ENCODE measurements at regions not wholly inside any gene's neighbourhood (a gene's known extent, or its start where the extent isn't known, plus 50 kb on each side); places are given as distances from the start of the nearest gene placed in this dataset.
"Not testable (repeated sequence)": the region's sequence is repeated elsewhere in the genome, so short reads cannot be mapped to it uniquely, and the experiment has no call there.

DNA sequence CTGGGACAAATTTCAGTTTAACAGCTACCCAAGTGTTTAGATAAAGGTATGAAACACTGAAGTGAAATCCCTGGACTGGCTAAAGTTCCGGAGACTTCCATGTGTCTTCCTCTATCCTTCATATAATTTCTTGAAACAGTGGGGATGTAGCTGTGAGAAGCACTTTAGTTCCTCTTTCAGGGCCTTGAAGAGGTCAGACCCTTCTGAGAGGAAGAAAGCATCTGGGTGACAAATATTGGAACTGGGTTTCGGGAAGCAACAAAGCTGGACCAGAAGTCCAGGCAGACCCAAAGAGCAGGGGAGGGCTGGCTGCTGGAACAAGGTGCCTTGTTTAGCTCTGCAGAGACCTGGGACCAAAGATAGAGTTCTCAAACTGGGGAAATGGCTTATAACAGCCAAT, 75.4 kb upstream of the ZFAND5 start:
- Histone ChIP-seq H3F3A (replicated peaks; ENCODE audit: insufficient read depth) (peaks cover 33% of the 10 kb centered on the region), H4K20me1 (ENCODE audit: insufficient read depth) (no peaks in the 10 kb centered on the region), H3K4me1 (ENCODE audit: control insufficient read depth in 1 of 2, insufficient read depth in 2 of 2, low read depth in 1 of 2, low read length in 1 of 2) (peaks cover 0 to 8% of the 10 kb centered on the region in 2 experiments; a peak in 2 of 4 replicates), H3K4me2 (no peak overlapping the region), H2AFZ (ENCODE audit: low read depth) (no peak overlapping the region), H3K9me2 (no peaks in the 10 kb centered on the region), H3K79me2 (ENCODE audit: insufficient read depth) (no peaks in the 10 kb centered on the region), H3K36me3 (replicated peaks in 1 of 2; ENCODE audit: control insufficient read depth in 1 of 2, insufficient read depth in 2 of 2, low read length in 1 of 2) (no peaks in the 10 kb centered on the region), H3K27me3 (ENCODE audit: insufficient read depth) (no peaks in the 10 kb centered on the region), H3K9me3 (no peaks in the 10 kb centered on the region), H3K27ac (ENCODE audit: low read depth in 2 of 2, low read length in 1 of 2) (peak overlapping the region in 1 of 2 experiments; percentile 35; a peak in 1 of 4 replicates), H3K4me3 (ENCODE audit: low read depth in 2 of 2, low read length in 1 of 2) (no peak overlapping the region), H3K9ac (no peak overlapping the region)
- ChIA-PET CTCF (interaction anchor here (0.6 kb wide), 1 partner anchor 401 kb away, joined by 3 read pairs; no protein-coding TSS in a partner anchor), POLR2A (interaction anchor here (0.6 kb wide), 1 partner anchor 43 kb away, joined by 3 read pairs; no protein-coding TSS in a partner anchor)
- WGBS (ENCODE audit: low lambda C conversion rate) = 84% methylated on average over 2 of the region's 2 CpGs
- TF ChIP-seq EZH2phosphoT487 (IDR thresholded peaks at IDR 0.05; ENCODE audit: borderline replicate concordance, low read depth) (no peak), GABPA (IDR thresholded peaks at IDR 0.05; ENCODE audit: low read depth) (no peak), YY1 (IDR thresholded peaks at IDR 0.05; ENCODE audit: low read depth) (no peak), TEAD4 (IDR thresholded peaks at IDR 0.05; ENCODE audit: borderline replicate concordance, insufficient read depth) (no peak), RAD21 (IDR thresholded peaks at IDR 0.05; ENCODE audit: low read length) (no peak), MEF2A (IDR thresholded peaks at IDR 0.05; ENCODE audit: borderline replicate concordance, low read depth) (no peak), MXI1 (IDR thresholded peaks at IDR 0.05; ENCODE audit: low read depth, low read length) (no peak), SMC3 (IDR thresholded peaks at IDR 0.05; ENCODE audit: low read depth, low read length) (no peak), FOXM1 (IDR thresholded peaks at IDR 0.05; ENCODE audit: low read depth) (no peak)
- TF ChIP-seq, protein P1, sequence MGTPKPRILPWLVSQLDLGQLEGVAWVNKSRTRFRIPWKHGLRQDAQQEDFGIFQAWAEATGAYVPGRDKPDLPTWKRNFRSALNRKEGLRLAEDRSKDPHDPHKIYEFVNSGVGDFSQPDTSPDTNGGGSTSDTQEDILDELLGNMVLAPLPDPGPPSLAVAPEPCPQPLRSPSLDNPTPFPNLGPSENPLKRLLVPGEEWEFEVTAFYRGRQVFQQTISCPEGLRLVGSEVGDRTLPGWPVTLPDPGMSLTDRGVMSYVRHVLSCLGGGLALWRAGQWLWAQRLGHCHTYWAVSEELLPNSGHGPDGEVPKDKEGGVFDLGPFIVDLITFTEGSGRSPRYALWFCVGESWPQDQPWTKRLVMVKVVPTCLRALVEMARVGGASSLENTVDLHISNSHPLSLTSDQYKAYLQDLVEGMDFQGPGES (IDR thresholded peaks at IDR 0.05; ENCODE audit: low read depth, low read length) = no peak
- TF ChIP-seq, protein P2, sequence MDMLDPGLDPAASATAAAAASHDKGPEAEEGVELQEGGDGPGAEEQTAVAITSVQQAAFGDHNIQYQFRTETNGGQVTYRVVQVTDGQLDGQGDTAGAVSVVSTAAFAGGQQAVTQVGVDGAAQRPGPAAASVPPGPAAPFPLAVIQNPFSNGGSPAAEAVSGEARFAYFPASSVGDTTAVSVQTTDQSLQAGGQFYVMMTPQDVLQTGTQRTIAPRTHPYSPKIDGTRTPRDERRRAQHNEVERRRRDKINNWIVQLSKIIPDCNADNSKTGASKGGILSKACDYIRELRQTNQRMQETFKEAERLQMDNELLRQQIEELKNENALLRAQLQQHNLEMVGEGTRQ (IDR thresholded peaks at IDR 0.05; ENCODE audit: borderline replicate concordance, low read depth, low read length) = no peak
- TF ChIP-seq, protein P3, sequence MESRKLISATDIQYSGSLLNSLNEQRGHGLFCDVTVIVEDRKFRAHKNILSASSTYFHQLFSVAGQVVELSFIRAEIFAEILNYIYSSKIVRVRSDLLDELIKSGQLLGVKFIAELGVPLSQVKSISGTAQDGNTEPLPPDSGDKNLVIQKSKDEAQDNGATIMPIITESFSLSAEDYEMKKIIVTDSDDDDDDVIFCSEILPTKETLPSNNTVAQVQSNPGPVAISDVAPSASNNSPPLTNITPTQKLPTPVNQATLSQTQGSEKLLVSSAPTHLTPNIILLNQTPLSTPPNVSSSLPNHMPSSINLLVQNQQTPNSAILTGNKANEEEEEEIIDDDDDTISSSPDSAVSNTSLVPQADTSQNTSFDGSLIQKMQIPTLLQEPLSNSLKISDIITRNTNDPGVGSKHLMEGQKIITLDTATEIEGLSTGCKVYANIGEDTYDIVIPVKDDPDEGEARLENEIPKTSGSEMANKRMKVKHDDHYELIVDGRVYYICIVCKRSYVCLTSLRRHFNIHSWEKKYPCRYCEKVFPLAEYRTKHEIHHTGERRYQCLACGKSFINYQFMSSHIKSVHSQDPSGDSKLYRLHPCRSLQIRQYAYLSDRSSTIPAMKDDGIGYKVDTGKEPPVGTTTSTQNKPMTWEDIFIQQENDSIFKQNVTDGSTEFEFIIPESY (IDR thresholded peaks at IDR 0.05; ENCODE audit: borderline replicate concordance, low read depth) = no peak
- DNase-seq = no peak

DNA sequence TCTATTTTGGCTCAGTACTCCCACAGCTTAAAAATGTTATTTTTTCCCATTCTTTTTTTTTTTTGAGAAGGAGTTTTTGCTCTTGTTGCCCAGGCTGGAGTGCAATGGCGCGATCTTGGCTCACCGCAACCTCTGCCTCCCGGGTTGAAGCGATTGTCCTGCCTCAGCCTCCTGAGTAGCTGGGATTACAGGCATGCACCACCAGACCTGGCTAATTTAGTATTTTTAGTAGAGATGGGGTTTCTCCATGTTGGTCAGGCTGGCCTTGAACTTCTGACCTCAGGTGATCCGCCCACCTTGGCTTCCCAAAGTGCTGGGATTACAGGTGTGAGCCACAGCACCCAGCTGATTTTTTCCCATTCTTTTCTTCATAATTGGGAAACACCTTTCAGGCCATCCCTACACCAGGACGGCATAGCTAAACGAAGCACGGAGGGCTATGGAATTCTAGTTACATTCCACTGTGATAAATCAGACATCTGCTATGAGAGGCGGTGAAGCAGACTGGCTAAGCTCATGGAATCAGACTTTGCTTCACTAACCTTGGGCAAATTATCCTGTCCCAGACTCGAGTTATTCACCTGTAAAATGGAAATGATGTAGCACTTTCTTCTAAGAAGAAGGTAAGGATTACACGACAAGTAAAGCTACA, 68.7 kb upstream of the ZFAND5 start:
- 23% methylated on average over 12 of the region's 12 CpGs for WGBS (ENCODE audit: low lambda C conversion rate)
- DNase-seq; H3K27ac ChIP-seq (ENCODE audit: low read depth in 2 of 2, low read length in 1 of 2); H4K20me1 ChIP-seq (ENCODE audit: insufficient read depth); H3K9me2 ChIP-seq; H3K79me2 ChIP-seq (ENCODE audit: insufficient read depth); H3K9me3 ChIP-seq; POLR2A ChIA-PET; H3K4me3 ChIP-seq (ENCODE audit: low read depth in 2 of 2, low read length in 1 of 2); H3K9ac ChIP-seq; H3K36me3 ChIP-seq (replicated peaks in 1 of 2; ENCODE audit: control insufficient read depth in 1 of 2, insufficient read depth in 2 of 2, low read length in 1 of 2); H3F3A ChIP-seq (replicated peaks; ENCODE audit: insufficient read depth); H3K4me1 ChIP-seq (ENCODE audit: control insufficient read depth in 1 of 2, insufficient read depth in 2 of 2, low read depth in 1 of 2, low read length in 1 of 2); H3K27me3 ChIP-seq (ENCODE audit: insufficient read depth): not testable (repeated sequence)
- CTCF ChIA-PET = interaction anchor here (0.7 kb wide), 1 partner anchor 827 kb away, joined by 3 read pairs; no protein-coding TSS in a partner anchor
- Histone ChIP-seq H3K4me2 (peak overlapping the region; percentile 43), H2AFZ (ENCODE audit: low read depth) (peak overlapping the region; percentile 61; the same call in 1 of the 2 replicates)
- TF ChIP-seq JUND (IDR thresholded peaks at IDR 0.05) (peak; percentile 49; the same call in 1 of the 2 replicates), FOSL2 (IDR thresholded peaks at IDR 0.05; ENCODE audit: borderline replicate concordance, low read depth) (peak; percentile 65), TEAD4 (IDR thresholded peaks at IDR 0.05; ENCODE audit: borderline replicate concordance, insufficient read depth) (peak; percentile 68; the same call in 1 of the 2 replicates), TCF12 (IDR thresholded peaks at IDR 0.05) (peak; percentile 40)
